ENCODE measurements at regions not wholly inside any gene's neighbourhood (a gene's known extent, or its start where the extent isn't known, plus 50 kb on each side); places are given as distances from the start of the nearest gene placed in this dataset.

GRCh38 chr2:5479265-5479928 lies 212.8 kb upstream of the SOX11 start:
- no peak for TF ChIP-seq SP7 (tag by site-specific recombination; IDR thresholded peaks at IDR 0.05)
- no peak for TF ChIP-seq CTCF (tag by site-specific recombination; IDR thresholded peaks at IDR 0.05)
- TF ChIP-seq, protein P1, sequence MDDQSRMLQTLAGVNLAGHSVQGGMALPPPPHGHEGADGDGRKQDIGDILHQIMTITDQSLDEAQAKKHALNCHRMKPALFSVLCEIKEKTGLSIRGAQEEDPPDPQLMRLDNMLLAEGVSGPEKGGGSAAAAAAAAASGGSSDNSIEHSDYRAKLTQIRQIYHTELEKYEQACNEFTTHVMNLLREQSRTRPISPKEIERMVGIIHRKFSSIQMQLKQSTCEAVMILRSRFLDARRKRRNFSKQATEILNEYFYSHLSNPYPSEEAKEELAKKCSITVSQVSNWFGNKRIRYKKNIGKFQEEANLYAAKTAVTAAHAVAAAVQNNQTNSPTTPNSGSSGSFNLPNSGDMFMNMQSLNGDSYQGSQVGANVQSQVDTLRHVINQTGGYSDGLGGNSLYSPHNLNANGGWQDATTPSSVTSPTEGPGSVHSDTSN (CRISPR knock-in tag; IDR thresholded peaks at IDR 0.05) = no peak
- TF ChIP-seq, protein P2, sequence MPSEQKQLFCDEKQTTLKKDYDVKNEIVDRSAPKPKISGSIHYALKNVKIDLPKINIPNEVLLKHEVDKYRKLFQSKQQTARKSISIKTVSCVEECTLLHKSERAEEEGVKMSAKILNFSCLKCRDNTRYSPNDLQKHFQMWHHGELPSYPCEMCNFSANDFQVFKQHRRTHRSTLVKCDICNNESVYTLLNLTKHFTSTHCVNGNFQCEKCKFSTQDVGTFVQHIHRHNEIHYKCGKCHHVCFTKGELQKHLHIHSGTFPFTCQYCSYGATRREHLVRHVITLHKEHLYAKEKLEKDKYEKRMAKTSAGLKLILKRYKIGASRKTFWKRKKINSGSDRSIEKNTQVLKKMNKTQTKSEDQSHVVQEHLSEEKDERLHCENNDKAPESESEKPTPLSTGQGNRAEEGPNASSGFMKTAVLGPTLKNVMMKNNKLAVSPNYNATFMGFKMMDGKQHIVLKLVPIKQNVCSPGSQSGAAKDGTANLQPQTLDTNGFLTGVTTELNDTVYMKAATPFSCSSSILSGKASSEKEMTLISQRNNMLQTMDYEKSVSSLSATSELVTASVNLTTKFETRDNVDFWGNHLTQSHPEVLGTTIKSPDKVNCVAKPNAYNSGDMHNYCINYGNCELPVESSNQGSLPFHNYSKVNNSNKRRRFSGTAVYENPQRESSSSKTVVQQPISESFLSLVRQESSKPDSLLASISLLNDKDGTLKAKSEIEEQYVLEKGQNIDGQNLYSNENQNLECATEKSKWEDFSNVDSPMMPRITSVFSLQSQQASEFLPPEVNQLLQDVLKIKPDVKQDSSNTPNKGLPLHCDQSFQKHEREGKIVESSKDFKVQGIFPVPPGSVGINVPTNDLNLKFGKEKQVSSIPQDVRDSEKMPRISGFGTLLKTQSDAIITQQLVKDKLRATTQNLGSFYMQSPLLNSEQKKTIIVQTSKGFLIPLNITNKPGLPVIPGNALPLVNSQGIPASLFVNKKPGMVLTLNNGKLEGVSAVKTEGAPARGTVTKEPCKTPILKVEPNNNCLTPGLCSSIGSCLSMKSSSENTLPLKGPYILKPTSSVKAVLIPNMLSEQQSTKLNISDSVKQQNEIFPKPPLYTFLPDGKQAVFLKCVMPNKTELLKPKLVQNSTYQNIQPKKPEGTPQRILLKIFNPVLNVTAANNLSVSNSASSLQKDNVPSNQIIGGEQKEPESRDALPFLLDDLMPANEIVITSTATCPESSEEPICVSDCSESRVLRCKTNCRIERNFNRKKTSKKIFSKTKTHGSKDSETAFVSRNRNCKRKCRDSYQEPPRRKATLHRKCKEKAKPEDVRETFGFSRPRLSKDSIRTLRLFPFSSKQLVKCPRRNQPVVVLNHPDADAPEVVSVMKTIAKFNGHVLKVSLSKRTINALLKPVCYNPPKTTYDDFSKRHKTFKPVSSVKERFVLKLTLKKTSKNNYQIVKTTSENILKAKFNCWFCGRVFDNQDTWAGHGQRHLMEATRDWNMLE (tag by site-specific recombination; conservative IDR thresholded peaks at IDR 0.05; ENCODE audit: low read depth) = no peak
- no peak for TF ChIP-seq ZNF221 (tag by site-specific recombination; IDR thresholded peaks at IDR 0.05; ENCODE audit: borderline replicate concordance)
